ENCODE measurements at regions not wholly inside any gene's neighbourhood (a gene's known extent, or its start where the extent isn't known, plus 50 kb on each side); places are given as distances from the start of the nearest gene placed in this dataset.

DNA sequence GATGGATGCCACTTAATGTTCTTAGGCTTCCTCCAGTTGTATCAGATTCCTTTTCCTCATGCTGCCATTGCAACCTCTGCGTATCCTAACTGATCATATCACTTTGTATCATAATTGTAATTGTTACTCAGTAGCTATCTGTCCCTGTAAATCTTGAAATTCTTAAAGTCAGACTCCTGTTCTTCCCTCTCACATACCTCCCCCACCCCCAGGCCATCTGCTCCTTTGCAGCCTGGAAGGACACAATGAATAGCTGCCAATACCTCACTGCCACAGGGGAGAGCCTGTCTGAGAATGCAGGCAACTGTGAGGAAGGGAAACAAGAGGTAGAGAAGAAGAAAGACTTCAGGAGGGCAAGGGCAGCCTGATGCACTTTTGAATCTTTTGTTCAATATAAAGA is 228.5 kb downstream of the ENC1 start:
- H3K79me1 ChIP-seq (ENCODE audit: low read depth, low read length): no peaks in the 10 kb centered on the region
- POLR2A ChIA-PET (ENCODE audit: partially characterized antibody): interaction anchor here (1.8 kb wide), 1 partner anchor 228 kb away, joined by 5 read pairs; the partner anchor contains the start of gene ENC1
- no peak overlapping the region for H3K27ac ChIP-seq (ENCODE audit: low read depth, low read length)
- no peak overlapping the region for H3K14ac ChIP-seq (ENCODE audit: insufficient read length)
- no peak overlapping the region for H4K5ac ChIP-seq (ENCODE audit: insufficient read length, low read depth, low read length)
- no peak overlapping the region for H2BK5ac ChIP-seq (ENCODE audit: low read depth, low read length)
- no peak overlapping the region for H2AFZ ChIP-seq (ENCODE audit: low read length)
- H3K56ac ChIP-seq (replicated peaks; ENCODE audit: insufficient read length, low read depth, low read length): no peak overlapping the region
- DNase-seq (ENCODE audit: low read depth in 1 of 2, low spot score in 2 of 2) (no peak), FAIRE-seq (no peak)
- no peaks in the 10 kb centered on the region for H3K9me3 ChIP-seq (ENCODE audit: insufficient read depth in 2 of 2, low read depth in 1 of 2, low read length in 1 of 2)
- H2BK15ac ChIP-seq (ENCODE audit: low read length): no peak overlapping the region
- CTCF ChIA-PET (ENCODE audit: partially characterized antibody): no interaction called here
- no peak overlapping the region for H2BK120ac ChIP-seq (replicated peaks; ENCODE audit: low read depth, low read length)
- H3K9ac ChIP-seq (replicated peaks in 1 of 4; ENCODE audit: extremely low read depth in 1 of 4, low read depth in 3 of 4, low read length in 3 of 4): no peak overlapping the region
- peaks cover 0 to 3% (median 0%) of the 10 kb centered on the region in 4 experiments; a peak in 1 of 7 replicates for H3K4me1 ChIP-seq (replicated peaks in 1 of 4; ENCODE audit: control insufficient read depth in 3 of 4, insufficient read depth in 4 of 4, low read length in 3 of 4)
- no peak overlapping the region for H4K8ac ChIP-seq (ENCODE audit: extremely low read depth, insufficient read depth, low read length)
- WGBS, 2 experiments (ENCODE audit: extremely low coverage in 1 of 2, insufficient coverage in 1 of 2, insufficient read length in 1 of 2, insufficient replicate concordance in 2 of 2, low coverage in 1 of 2, low lambda C conversion rate in 2 of 2, missing lambda C conversion rate in 1 of 2): 27% methylated on average over 1 of the region's 1 CpG; no CpG with 5 or more reads in 1 of the 2 experiments
- no peak overlapping the region for H2BK12ac ChIP-seq (ENCODE audit: low read depth, low read length)
- H2AK5ac ChIP-seq (ENCODE audit: low read depth, low read length): no peak overlapping the region
- H3K18ac ChIP-seq (ENCODE audit: extremely low read depth, low read length): no peak overlapping the region
- H3K4me2 ChIP-seq (ENCODE audit: insufficient read depth in 1 of 2, low read depth in 2 of 2, low read length in 2 of 2): no peak overlapping the region
- no peaks in the 10 kb centered on the region for H3K23me2 ChIP-seq (ENCODE audit: low read depth, low read length)
- no peak overlapping the region for H2BK20ac ChIP-seq (ENCODE audit: low read length)
- no peaks in the 10 kb centered on the region for H3K79me2 ChIP-seq (ENCODE audit: control insufficient read depth in 1 of 2, insufficient read depth in 2 of 2, low read length in 2 of 2)
- no peaks in the 10 kb centered on the region for H4K20me1 ChIP-seq (replicated peaks in 1 of 2; ENCODE audit: control insufficient read depth in 1 of 2, insufficient read depth in 2 of 2, low read length in 2 of 2)
- no peak overlapping the region for H3K23ac ChIP-seq (ENCODE audit: insufficient read length)
- H3K4ac ChIP-seq (replicated peaks; ENCODE audit: insufficient read length, low read depth, low read length): no peak overlapping the region
- H4K91ac ChIP-seq (replicated peaks; ENCODE audit: insufficient read length, low read length): no peak overlapping the region
- H3K27me3 ChIP-seq (replicated peaks in 1 of 4; ENCODE audit: control insufficient read depth in 3 of 4, extremely low read depth in 1 of 4, insufficient read depth in 3 of 4, low read length in 3 of 4): no peaks in the 10 kb centered on the region
- no peaks in the 10 kb centered on the region for H3K36me3 ChIP-seq (ENCODE audit: control insufficient read depth in 2 of 4, insufficient read depth in 4 of 4, low read length in 3 of 4)
- no peak overlapping the region for H3K4me3 ChIP-seq (ENCODE audit: extremely low read depth in 1 of 4, insufficient read depth in 2 of 4, low read depth in 3 of 4, low read length in 4 of 4)
- TF ChIP-seq EP300 (IDR thresholded peaks at IDR 0.05; ENCODE audit: borderline replicate concordance in 1 of 2, low read depth in 2 of 2, low read length in 2 of 2) (peak in 1 of 2 experiments; percentile 36; a peak in 1 of 3 replicates), RNF2 (IDR thresholded peaks at IDR 0.05; ENCODE audit: borderline replicate concordance, low read depth, low read length, missing control alignments, poor library complexity, severe bottlenecking) (no peak), ASH2L (IDR thresholded peaks at IDR 0.05; ENCODE audit: low read length) (no peak), BACH1 (IDR thresholded peaks at IDR 0.05; ENCODE audit: low read length) (no peak), JUN (IDR thresholded peaks at IDR 0.05; ENCODE audit: low read depth, low read length) (no peak), RAD21 (IDR thresholded peaks at IDR 0.05 in 1 of 2, conservative IDR thresholded peaks at IDR 0.05 in 1 of 2; ENCODE audit: low read depth in 2 of 2, low read length in 2 of 2) (0 out of 4 replicates have a peak, but pooled peaks of 1 of the 2 experiments have one; percentile 20), YY1 (IDR thresholded peaks at IDR 0.05; ENCODE audit: low read depth, low read length) (no peak), POLR2A (IDR thresholded peaks at IDR 0.05; ENCODE audit: control extremely low read depth in 1 of 2, low read depth in 2 of 2, low read length in 2 of 2) (no peak), SIX5 (IDR thresholded peaks at IDR 0.05; ENCODE audit: low read depth, low read length) (no peak), TEAD4 (IDR thresholded peaks at IDR 0.05; ENCODE audit: low read depth, low read length) (0 out of 2 replicates have a peak, but pooled peaks have one; percentile 32), TAF7 (optimal IDR thresholded peaks at IDR 0.05; ENCODE audit: borderline replicate concordance, low read depth, low read length) (no peak), POLR2AphosphoS5 (IDR thresholded peaks at IDR 0.05; ENCODE audit: low read depth, low read length) (no peak), CREB1 (IDR thresholded peaks at IDR 0.05) (no peak)
- TF ChIP-seq, protein P1, sequence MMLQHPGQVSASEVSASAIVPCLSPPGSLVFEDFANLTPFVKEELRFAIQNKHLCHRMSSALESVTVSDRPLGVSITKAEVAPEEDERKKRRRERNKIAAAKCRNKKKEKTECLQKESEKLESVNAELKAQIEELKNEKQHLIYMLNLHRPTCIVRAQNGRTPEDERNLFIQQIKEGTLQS (IDR thresholded peaks at IDR 0.05; ENCODE audit: insufficient read depth, low read depth, low read length): no peak
